ENCODE measurements at regions not wholly inside any gene's neighbourhood (a gene's known extent, or its start where the extent isn't known, plus 50 kb on each side); places are given as distances from the start of the nearest gene placed in this dataset.

DNA sequence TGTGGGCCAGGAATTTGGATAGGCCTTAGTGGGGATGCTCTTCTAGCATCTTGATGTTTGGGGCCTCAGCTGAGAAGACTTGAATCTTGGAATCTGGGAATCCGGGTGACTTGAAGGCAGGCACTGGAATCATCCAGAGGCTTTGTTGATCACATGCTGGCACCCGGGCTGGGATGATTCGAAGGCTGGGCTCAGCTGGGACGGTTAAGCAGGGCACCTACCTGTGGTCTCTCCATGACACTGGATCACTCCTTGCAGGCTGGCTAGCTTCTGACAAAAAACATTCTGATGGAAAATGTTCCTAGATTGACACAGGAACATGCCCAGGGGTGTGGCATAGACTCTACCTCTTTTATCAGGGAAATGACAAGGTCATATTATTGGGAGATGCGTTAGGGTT, 149.1 kb downstream of the TENT4A start:
- TF ChIP-seq, protein P1, sequence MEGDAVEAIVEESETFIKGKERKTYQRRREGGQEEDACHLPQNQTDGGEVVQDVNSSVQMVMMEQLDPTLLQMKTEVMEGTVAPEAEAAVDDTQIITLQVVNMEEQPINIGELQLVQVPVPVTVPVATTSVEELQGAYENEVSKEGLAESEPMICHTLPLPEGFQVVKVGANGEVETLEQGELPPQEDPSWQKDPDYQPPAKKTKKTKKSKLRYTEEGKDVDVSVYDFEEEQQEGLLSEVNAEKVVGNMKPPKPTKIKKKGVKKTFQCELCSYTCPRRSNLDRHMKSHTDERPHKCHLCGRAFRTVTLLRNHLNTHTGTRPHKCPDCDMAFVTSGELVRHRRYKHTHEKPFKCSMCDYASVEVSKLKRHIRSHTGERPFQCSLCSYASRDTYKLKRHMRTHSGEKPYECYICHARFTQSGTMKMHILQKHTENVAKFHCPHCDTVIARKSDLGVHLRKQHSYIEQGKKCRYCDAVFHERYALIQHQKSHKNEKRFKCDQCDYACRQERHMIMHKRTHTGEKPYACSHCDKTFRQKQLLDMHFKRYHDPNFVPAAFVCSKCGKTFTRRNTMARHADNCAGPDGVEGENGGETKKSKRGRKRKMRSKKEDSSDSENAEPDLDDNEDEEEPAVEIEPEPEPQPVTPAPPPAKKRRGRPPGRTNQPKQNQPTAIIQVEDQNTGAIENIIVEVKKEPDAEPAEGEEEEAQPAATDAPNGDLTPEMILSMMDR (IDR thresholded peaks at IDR 0.05): no peak
- TF ChIP-seq MAFK (IDR thresholded peaks at IDR 0.05; ENCODE audit: partially characterized antibody): no peak
- no peak for TF ChIP-seq MAZ (IDR thresholded peaks at IDR 0.05; ENCODE audit: borderline replicate concordance, low read depth, low read length)
- TF ChIP-seq, protein P2, sequence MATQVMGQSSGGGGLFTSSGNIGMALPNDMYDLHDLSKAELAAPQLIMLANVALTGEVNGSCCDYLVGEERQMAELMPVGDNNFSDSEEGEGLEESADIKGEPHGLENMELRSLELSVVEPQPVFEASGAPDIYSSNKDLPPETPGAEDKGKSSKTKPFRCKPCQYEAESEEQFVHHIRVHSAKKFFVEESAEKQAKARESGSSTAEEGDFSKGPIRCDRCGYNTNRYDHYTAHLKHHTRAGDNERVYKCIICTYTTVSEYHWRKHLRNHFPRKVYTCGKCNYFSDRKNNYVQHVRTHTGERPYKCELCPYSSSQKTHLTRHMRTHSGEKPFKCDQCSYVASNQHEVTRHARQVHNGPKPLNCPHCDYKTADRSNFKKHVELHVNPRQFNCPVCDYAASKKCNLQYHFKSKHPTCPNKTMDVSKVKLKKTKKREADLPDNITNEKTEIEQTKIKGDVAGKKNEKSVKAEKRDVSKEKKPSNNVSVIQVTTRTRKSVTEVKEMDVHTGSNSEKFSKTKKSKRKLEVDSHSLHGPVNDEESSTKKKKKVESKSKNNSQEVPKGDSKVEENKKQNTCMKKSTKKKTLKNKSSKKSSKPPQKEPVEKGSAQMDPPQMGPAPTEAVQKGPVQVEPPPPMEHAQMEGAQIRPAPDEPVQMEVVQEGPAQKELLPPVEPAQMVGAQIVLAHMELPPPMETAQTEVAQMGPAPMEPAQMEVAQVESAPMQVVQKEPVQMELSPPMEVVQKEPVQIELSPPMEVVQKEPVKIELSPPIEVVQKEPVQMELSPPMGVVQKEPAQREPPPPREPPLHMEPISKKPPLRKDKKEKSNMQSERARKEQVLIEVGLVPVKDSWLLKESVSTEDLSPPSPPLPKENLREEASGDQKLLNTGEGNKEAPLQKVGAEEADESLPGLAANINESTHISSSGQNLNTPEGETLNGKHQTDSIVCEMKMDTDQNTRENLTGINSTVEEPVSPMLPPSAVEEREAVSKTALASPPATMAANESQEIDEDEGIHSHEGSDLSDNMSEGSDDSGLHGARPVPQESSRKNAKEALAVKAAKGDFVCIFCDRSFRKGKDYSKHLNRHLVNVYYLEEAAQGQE (IDR thresholded peaks at IDR 0.05): no peak

Measured in A549 (cell line).